ENCODE measurements at regions not wholly inside any gene's neighbourhood (a gene's known extent, or its start where the extent isn't known, plus 50 kb on each side); places are given as distances from the start of the nearest gene placed in this dataset.

GRCh38 chr10:85318809-85319807, 990.7 kb downstream of the CCSER2 start:
- TF ChIP-seq, protein P1, sequence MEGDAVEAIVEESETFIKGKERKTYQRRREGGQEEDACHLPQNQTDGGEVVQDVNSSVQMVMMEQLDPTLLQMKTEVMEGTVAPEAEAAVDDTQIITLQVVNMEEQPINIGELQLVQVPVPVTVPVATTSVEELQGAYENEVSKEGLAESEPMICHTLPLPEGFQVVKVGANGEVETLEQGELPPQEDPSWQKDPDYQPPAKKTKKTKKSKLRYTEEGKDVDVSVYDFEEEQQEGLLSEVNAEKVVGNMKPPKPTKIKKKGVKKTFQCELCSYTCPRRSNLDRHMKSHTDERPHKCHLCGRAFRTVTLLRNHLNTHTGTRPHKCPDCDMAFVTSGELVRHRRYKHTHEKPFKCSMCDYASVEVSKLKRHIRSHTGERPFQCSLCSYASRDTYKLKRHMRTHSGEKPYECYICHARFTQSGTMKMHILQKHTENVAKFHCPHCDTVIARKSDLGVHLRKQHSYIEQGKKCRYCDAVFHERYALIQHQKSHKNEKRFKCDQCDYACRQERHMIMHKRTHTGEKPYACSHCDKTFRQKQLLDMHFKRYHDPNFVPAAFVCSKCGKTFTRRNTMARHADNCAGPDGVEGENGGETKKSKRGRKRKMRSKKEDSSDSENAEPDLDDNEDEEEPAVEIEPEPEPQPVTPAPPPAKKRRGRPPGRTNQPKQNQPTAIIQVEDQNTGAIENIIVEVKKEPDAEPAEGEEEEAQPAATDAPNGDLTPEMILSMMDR (conservative IDR thresholded peaks at IDR 0.05): no peak
- H2BK15ac ChIP-seq (ENCODE audit: low read depth, low read length): no peak overlapping the region

More at GRCh38 chr10:85318809-85319807, 990.7 kb downstream of the CCSER2 start:
- no peak overlapping the region for H4K91ac ChIP-seq (ENCODE audit: insufficient read length, low read depth, low read length)
- Mint-ChIP-seq H3K4me3 (no peak overlapping the region), H3K27ac (no peak overlapping the region), H3K36me3 (ENCODE audit: insufficient read depth in 1 of 3, low read depth in 3 of 3) (no peaks in the 10 kb centered on the region), H3K27me3 (ENCODE audit: low read depth) (no peaks in the 10 kb centered on the region), H3K4me1 (no peaks in the 10 kb centered on the region), H3K9me3 (no peaks in the 10 kb centered on the region)
- no peaks in the 10 kb centered on the region for H3K27me3 ChIP-seq (ENCODE audit: insufficient read depth, low read length)
- H3K4me2 ChIP-seq (ENCODE audit: insufficient read depth, insufficient read length, low read length): no peak overlapping the region
- H2BK5ac ChIP-seq (ENCODE audit: insufficient read length, low read length): no peak overlapping the region
- no peak overlapping the region for H2BK120ac ChIP-seq (ENCODE audit: low read depth, low read length, poor library complexity, severe bottlenecking)
- H4K8ac ChIP-seq (replicated peaks; ENCODE audit: insufficient read length, low read depth, low read length): no peak overlapping the region
- no CpG with 5 or more reads among the region's 9 CpGs for WGBS (ENCODE audit: extremely low coverage, insufficient read length, low lambda C conversion rate)
- no peak overlapping the region for H3K18ac ChIP-seq (ENCODE audit: insufficient read length, low read depth, low read length)
- no peak for DNase-seq
- no peaks in the 10 kb centered on the region for H3K79me2 ChIP-seq (ENCODE audit: insufficient read depth, low read length)
- no peaks in the 10 kb centered on the region for H3K79me1 ChIP-seq (ENCODE audit: insufficient read depth, low read depth, low read length, poor library complexity, severe bottlenecking)
- no peak overlapping the region for H3K23ac ChIP-seq (ENCODE audit: insufficient read length, low read depth, low read length)
- no peak overlapping the region for H3K56ac ChIP-seq (ENCODE audit: insufficient read length, low read depth, low read length)
- H4K5ac ChIP-seq (ENCODE audit: insufficient read length, low read depth, low read length): no peak overlapping the region
- H4K20me1 ChIP-seq (ENCODE audit: control insufficient read depth, insufficient read depth, insufficient read length): no peaks in the 10 kb centered on the region
- H3K4ac ChIP-seq (ENCODE audit: low read depth, low read length): no peak overlapping the region
- no peak overlapping the region for H2AFZ ChIP-seq (ENCODE audit: low read length)
- no peak overlapping the region for H3K27ac ChIP-seq (ENCODE audit: insufficient read length, low read depth, low read length)
- no peak overlapping the region for H2AK5ac ChIP-seq (ENCODE audit: insufficient read length, low read length)
- no peak overlapping the region for H3K14ac ChIP-seq (ENCODE audit: insufficient read depth, low read length)
- H2BK20ac ChIP-seq (ENCODE audit: low read depth, low read length, poor library complexity, severe bottlenecking): no peak overlapping the region
- H2BK12ac ChIP-seq (ENCODE audit: insufficient read length, low read depth, low read length): no peak overlapping the region
- H3K9me3 ChIP-seq (ENCODE audit: control insufficient read depth, low read depth, low read length): no peaks in the 10 kb centered on the region
- H3K9ac ChIP-seq (ENCODE audit: extremely low read depth, insufficient read length, low read length): no peak overlapping the region
- no peak overlapping the region for H3T11ph ChIP-seq (ENCODE audit: low read length)
- H3K23me2 ChIP-seq (ENCODE audit: insufficient read length, low read depth, low read length, poor library complexity, severe bottlenecking): no peaks in the 10 kb centered on the region
- H3K4me1 ChIP-seq (ENCODE audit: insufficient read depth, low read length): no peaks in the 10 kb centered on the region

Data from H9 (cell line).